Right lobe of liver (tissue), 6 donors: ENCODE measurements at regions not wholly inside any gene's neighbourhood (a gene's known extent, or its start where the extent isn't known, plus 50 kb on each side); places are given as distances from the start of the nearest gene placed in this dataset.

Source experiments
- ATAC-seq, 4 donors: fragments of 200-7000 bp; cut with Tn5 transposase; one replicate each; pipeline ENCODE4 v1.9.1; 2020; ENCODE audit warnings: mild to moderate bottlenecking in 4 of 4, moderate library complexity in 4 of 4
- DNase-seq, 3 donors: peaks; one replicate each; pipeline ENCODE4 v3.0.0-alpha.2; 2020
- H3K27ac ChIP-seq, 3 donors: fragments of 200-600 bp; one replicate each; pipeline ENCODE4 v1.8.0; 2022
- H3K27me3 ChIP-seq, 2 donors: fragments of 200-600 bp; one replicate each; pipeline ENCODE4 v1.8.0; 2022
- H3K36me3 ChIP-seq, 4 donors: fragments of 200-600 bp; sonication (generic) in 1 of 4; one replicate each; pipeline versions ENCODE4 v1.5.1 to v1.8.0; 2017 to 2022; ENCODE audit warnings: control low read depth in 1 of 4
- H3K4me1 ChIP-seq, 4 donors: fragments of 200-600 bp; sonication (generic) in 1 of 4; one replicate each; pipeline versions ENCODE4 v1.5.1 to v1.8.0; 2017 to 2022; ENCODE audit warnings: control low read depth in 1 of 4
- H3K4me3 ChIP-seq, 3 donors: fragments of 200-600 bp; one replicate each; pipeline ENCODE4 v1.8.0; 2022
- H3K9me3 ChIP-seq, 4 donors: fragments of 200-600 bp; sonication (generic) in 1 of 4; one replicate each; pipeline versions ENCODE4 v1.5.1 to v1.8.0; 2017 to 2022; ENCODE audit warnings: control low read depth in 1 of 4
- POLR2A ChIP-seq: fragments of 450-650 bp; IDR thresholded peaks from one replicate; pipeline ENCODE4 v1.6.1; 2017; ENCODE audit warnings: antibody characterized with exemption, mild to moderate bottlenecking
- WGBS: methylation state at CpG from one replicate; pipeline ENCODE4 v1.1.6; 2018; ENCODE audit warnings: low coverage, low lambda C conversion rate; ENCODE audit not compliant: insufficient coverage; ENCODE audit errors: missing lambda C conversion rate; 5-methylcytosine and 5-hydroxymethylcytosine counted together
- intact Hi-C, 2 donors: fragments of 100-400 bp; cut with DNase I; formaldehyde crosslinking; loops; one replicate each; pipeline versions ENCODE4 v1.11.2 to v1.14.1; 2022
- TF ChIP-seq, protein P1 (sequence below), 4 donors: fragments of 200-600 bp in 3 of 4; fragments of 450-650 bp in 1 of 4; IDR thresholded peaks; one replicate each; pipeline versions ENCODE4 v1.5.1 to v1.8.0; 2016 to 2022; ENCODE audit warnings: antibody characterized with exemption in 4 of 4, mild to moderate bottlenecking in 2 of 4
- donor health status: DM: no; HTN: yes; CAD: no.
- donor health status: DM: no; HTN: no; CAD: no.
- donor health status: DM: no; HTN: no; CAD: no.
- donor health status: DM: no; HTN: yes; CAD: no.
- donor health status: DM: no; HTN: yes; CAD: no.

DNA sequence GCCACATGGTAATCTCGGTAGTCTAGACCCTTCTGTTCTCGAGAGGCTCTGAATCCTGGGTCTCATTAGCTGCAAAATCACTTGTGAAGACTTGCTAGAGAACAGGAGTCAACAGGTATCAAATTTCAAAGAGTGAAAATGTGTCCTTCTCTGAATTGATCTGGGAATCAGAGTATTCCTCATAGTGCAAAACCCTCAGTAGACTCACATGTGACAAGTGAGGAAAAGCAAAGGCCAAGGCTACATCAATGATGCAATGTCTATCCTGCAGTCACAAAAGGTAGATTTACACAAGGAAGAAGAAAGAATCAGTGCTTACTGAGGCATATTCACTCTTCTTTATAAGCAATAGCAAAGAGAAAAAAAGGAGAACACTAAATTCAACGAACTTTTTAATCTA is 1220.0 kb upstream of the GJE1 start:
- Histone ChIP-seq H3K4me1 (no peaks in the 10 kb centered on the region), H3K36me3 (no peaks in the 10 kb centered on the region), H3K27me3 (no peaks in the 10 kb centered on the region), H3K9me3 (no peaks in the 10 kb centered on the region), H3K27ac (no peak overlapping the region), H3K4me3 (no peak overlapping the region)
- TF ChIP-seq, protein P1, sequence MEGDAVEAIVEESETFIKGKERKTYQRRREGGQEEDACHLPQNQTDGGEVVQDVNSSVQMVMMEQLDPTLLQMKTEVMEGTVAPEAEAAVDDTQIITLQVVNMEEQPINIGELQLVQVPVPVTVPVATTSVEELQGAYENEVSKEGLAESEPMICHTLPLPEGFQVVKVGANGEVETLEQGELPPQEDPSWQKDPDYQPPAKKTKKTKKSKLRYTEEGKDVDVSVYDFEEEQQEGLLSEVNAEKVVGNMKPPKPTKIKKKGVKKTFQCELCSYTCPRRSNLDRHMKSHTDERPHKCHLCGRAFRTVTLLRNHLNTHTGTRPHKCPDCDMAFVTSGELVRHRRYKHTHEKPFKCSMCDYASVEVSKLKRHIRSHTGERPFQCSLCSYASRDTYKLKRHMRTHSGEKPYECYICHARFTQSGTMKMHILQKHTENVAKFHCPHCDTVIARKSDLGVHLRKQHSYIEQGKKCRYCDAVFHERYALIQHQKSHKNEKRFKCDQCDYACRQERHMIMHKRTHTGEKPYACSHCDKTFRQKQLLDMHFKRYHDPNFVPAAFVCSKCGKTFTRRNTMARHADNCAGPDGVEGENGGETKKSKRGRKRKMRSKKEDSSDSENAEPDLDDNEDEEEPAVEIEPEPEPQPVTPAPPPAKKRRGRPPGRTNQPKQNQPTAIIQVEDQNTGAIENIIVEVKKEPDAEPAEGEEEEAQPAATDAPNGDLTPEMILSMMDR (IDR thresholded peaks at IDR 0.05), result no peak
- no peak for TF ChIP-seq POLR2A
- no peak for ATAC-seq
- intact Hi-C loops, result no loop called here
- 49% methylated on average over 3 of the region's 3 CpGs for WGBS
- no peak for DNase-seq

DNA sequence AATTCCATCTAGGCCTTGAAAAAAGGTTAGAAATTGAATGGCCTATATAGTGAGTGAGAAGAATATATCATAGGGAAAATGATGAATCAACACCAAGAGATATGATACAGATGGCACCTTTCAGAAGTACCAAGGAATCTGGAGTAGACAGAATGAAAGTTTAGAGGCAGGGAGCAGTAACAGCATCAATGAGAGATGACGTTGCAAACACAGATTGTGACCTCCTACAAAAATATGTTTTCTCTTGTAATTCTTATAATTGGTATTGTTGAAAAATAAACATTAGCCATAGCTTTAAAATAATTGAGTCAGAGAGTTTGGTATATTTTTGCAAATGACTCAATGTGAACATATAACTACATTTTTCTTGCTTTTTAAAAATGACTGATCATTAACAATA is 1223.1 kb upstream of the GJE1 start:
- no peaks in the 10 kb centered on the region for H3K4me1 ChIP-seq
- no peak overlapping the region for H3K4me3 ChIP-seq
- H3K27ac ChIP-seq, result no peak overlapping the region
- no peaks in the 10 kb centered on the region for H3K27me3 ChIP-seq
- ATAC-seq, result no peak
- intact Hi-C loops, result no loop called here
- TF ChIP-seq, protein P1 (IDR thresholded peaks at IDR 0.05), result no peak
- no peak for TF ChIP-seq POLR2A
- H3K36me3 ChIP-seq, result no peaks in the 10 kb centered on the region
- WGBS, result 67% methylated on average over 1 of the region's 1 CpG
- H3K9me3 ChIP-seq, result no peaks in the 10 kb centered on the region
- no peak for DNase-seq

DNA sequence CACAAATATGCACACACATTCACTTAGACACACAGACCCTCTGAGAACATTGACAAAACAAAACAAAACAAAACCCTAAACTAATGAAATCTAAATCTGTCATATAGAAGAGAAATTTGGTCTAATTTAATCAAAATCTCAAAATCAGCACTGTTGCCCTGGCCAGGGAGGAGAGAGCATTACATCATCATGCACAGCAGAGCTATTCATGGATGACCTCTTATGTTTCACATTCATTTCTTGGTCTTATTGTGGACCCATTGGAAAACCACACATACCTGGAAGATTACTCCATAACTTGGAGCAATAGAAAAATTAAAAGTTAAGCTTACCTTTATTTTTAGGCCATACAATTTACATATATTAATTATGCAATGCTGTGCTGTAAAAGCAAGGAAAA is 1223.6 kb upstream of the GJE1 start:
- no peaks in the 10 kb centered on the region for H3K27me3 ChIP-seq
- no peaks in the 10 kb centered on the region for H3K9me3 ChIP-seq
- no peaks in the 10 kb centered on the region for H3K4me1 ChIP-seq
- no peak overlapping the region for H3K4me3 ChIP-seq
- ATAC-seq, result no peak
- no peaks in the 10 kb centered on the region for H3K36me3 ChIP-seq
- TF ChIP-seq POLR2A, result no peak
- TF ChIP-seq, protein P1 (IDR thresholded peaks at IDR 0.05), result no peak
- no peak overlapping the region for H3K27ac ChIP-seq
- no peak for DNase-seq
- intact Hi-C loops, result no loop called here

DNA sequence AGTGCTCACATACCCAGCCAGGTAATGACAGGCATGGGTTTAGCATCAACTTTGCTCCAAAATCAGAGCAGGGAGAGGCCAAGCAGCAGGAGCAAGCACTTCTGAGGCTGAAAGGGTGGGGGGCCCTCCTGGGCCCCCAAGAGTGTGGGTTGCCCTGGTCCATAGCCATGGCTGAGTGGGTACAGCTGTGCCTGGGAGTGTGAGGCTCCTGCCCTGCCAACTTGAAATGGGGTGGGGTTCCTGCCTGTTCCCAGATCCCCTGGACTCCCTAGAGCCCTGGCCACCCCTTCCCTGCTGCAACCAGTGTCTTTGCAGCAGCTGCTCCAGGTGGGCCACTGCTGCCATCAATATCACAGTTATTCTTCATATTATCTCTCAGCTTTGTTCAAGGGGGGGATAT is 1224.2 kb upstream of the GJE1 start:
- no peak overlapping the region for H3K4me3 ChIP-seq
- H3K4me1 ChIP-seq, result no peaks in the 10 kb centered on the region
- no peaks in the 10 kb centered on the region for H3K27me3 ChIP-seq
- DNase-seq, result no peak
- intact Hi-C loops, result no loop called here
- no peak overlapping the region for H3K27ac ChIP-seq
- no peaks in the 10 kb centered on the region for H3K36me3 ChIP-seq
- ATAC-seq, result peak in 1 of 4 donors; percentile 33
- TF ChIP-seq, protein P1 (IDR thresholded peaks at IDR 0.05), result no peak
- TF ChIP-seq POLR2A, result no peak
- H3K9me3 ChIP-seq, result no peaks in the 10 kb centered on the region

DNA sequence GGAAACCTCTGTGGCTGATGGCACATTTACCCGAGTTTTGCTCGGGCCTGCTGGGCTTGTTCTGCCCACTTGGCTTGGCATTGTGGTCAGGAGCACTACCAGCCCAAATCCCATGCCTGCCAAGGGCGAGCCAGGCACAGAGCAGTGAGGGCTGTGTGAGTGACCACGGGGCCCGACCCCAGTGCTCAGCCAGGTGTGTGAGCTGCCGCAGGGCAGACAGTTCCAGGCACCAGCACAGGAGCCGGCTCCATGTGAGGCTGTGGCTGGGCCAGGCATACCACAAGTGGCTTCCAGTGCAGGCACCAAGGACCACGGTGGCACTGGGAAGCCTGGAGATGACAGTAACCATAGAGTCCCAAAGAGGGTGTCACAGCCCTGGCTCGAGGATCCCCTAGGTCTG is 1225.5 kb upstream of the GJE1 start:
- H3K36me3 ChIP-seq, result no peaks in the 10 kb centered on the region
- ATAC-seq (peak in 1 of 4 donors; percentile 44), DNase-seq (no peak)
- no peak overlapping the region for H3K4me3 ChIP-seq
- intact Hi-C loops, result no loop called here
- 94% methylated on average over 2 of the region's 9 CpGs for WGBS
- no peaks in the 10 kb centered on the region for H3K27me3 ChIP-seq
- TF ChIP-seq, protein P1 (IDR thresholded peaks at IDR 0.05), result no peak
- TF ChIP-seq POLR2A, result no peak
- no peaks in the 10 kb centered on the region for H3K9me3 ChIP-seq
- no peaks in the 10 kb centered on the region for H3K4me1 ChIP-seq
- no peak overlapping the region for H3K27ac ChIP-seq
